HG03520 (cell line): ENCODE measurements at regions not wholly inside any gene's neighbourhood (a gene's known extent, or its start where the extent isn't known, plus 50 kb on each side); places are given as distances from the start of the nearest gene placed in this dataset.
"Not testable (repeated sequence)": the region's sequence is repeated elsewhere in the genome, so short reads cannot be mapped to it uniquely, and the experiment has no call there.

ENCODE experiments used
- ATAC-seq: cut with Tn5 transposase; IDR thresholded peaks from one replicate; pipeline ENCODE4 v1.9.1; 2021; ENCODE audit warnings: mild to moderate bottlenecking, moderate library complexity; ENCODE audit not compliant: unreplicated experiment

- no peak for ATAC-seq
Observed at GRCh38 chr6:169985121-169986015, 233.9 kb downstream of the ERMARD start.

- no peak for ATAC-seq
Observed at GRCh38 chr6:169984181-169985120, 233.0 kb downstream of the ERMARD start.

- ATAC-seq: no peak
Observed at GRCh38 chr6:169983651-169984050, 232.2 kb downstream of the ERMARD start.

GRCh38 chr6:169982461-169983386 is 231.3 kb downstream of the ERMARD start:
- ATAC-seq: no peak

GRCh38 chr6:169981969-169982368 is 230.5 kb downstream of the ERMARD start:
- ATAC-seq: no peak

- ATAC-seq: no peak
Observed at GRCh38 chr6:169981568-169981967, 230.1 kb downstream of the ERMARD start.

- no peak for ATAC-seq
Observed at GRCh38 chr6:169980826-169981450, 229.5 kb downstream of the ERMARD start.

- ATAC-seq: no peak
Observed at GRCh38 chr6:169979873-169980432, 228.5 kb downstream of the ERMARD start.

- ATAC-seq: no peak
Observed at GRCh38 chr6:169978615-169979161, 227.3 kb downstream of the ERMARD start.

GRCh38 chr6:169977434-169978265 is 226.2 kb downstream of the ERMARD start:
- ATAC-seq: no peak

GRCh38 chr6:169976301-169977081 is 225.1 kb downstream of the ERMARD start:
- no peak for ATAC-seq

GRCh38 chr6:169975701-169976100 is 224.3 kb downstream of the ERMARD start:
- ATAC-seq: no peak

- no peak for ATAC-seq
Observed at GRCh38 chr6:169975286-169975685, 223.9 kb downstream of the ERMARD start.

GRCh38 chr6:169974663-169975062 is 223.2 kb downstream of the ERMARD start:
- ATAC-seq: no peak

GRCh38 chr6:169973588-169974467 is 222.4 kb downstream of the ERMARD start:
- ATAC-seq: not testable (repeated sequence)

- ATAC-seq: no peak
Observed at GRCh38 chr6:169972736-169973135, 221.3 kb downstream of the ERMARD start.
